GM12873 (cell line): ENCODE measurements at regions not wholly inside any gene's neighbourhood (a gene's known extent, or its start where the extent isn't known, plus 50 kb on each side); places are given as distances from the start of the nearest gene placed in this dataset.

Experiments used
- CTCF ChIP-seq: IDR thresholded peaks from 2 replicates; pipeline ENCODE4 v1.5.1; 2012; ENCODE audit warnings: low read depth, mild to moderate bottlenecking, moderate library complexity, low read length, control low read depth; ENCODE audit not compliant: insufficient read depth; ENCODE audit errors: missing control alignments

GRCh38 chr12:131362291-131363211, 348.3 kb upstream of the SFSWAP start:
- no peak for TF ChIP-seq CTCF

GRCh38 chr12:131363393-131363792, 347.5 kb upstream of the SFSWAP start:
- no peak for TF ChIP-seq CTCF

- TF ChIP-seq CTCF, result no peak
Observed at GRCh38 chr12:131363841-131364495, 346.9 kb upstream of the SFSWAP start.

GRCh38 chr12:131364903-131365820, 345.7 kb upstream of the SFSWAP start:
- no peak for TF ChIP-seq CTCF

- no peak for TF ChIP-seq CTCF
Observed at GRCh38 chr12:131365821-131366260, 345.0 kb upstream of the SFSWAP start.

DNA sequence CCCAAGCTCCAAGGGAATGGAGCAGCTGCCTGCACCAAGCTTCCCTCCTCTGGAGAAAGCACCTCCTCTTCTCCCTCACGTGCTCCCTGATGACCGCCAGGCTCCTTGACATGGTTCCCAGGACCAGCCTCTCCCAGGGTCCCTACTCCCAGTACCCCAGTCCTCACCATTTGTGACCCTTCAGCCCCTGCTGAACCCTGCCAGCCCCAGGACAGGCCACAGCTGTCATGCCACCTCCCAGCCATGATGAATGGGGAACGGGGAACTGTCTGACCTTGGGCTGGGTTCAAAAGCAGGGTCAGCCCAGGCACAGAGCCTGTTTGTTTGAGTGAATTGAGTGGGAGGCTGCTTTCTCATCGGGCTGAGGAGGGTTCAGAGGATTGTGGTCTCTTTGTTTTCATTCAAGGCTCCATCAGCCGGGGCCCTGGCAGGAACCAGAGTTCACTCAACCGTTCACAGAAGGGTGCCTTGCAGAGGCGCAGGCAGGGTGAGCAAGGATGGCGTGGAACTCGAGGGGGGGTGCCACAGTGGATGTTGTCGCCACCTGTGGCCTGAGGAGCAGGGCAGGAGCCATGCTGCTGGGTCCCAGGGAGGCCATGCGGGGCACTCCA, 344.5 kb upstream of the SFSWAP start:
- no peak for TF ChIP-seq CTCF
